K562 (cell line): ENCODE measurements at regions not wholly inside any gene's neighbourhood (a gene's known extent, or its start where the extent isn't known, plus 50 kb on each side); places are given as distances from the start of the nearest gene placed in this dataset.
A peak's percentile ranks its signal among the peaks of the same experiment; 100 is the strongest.

Experiments
- ATAC-seq: fragments of 200-7000 bp; cut with Tn5 transposase; 3 replicates; pipeline ENCODE4 v1.9.1; 2020; ENCODE audit warnings: moderate library complexity
- BruUV-seq: library from RNA; stranded (reverse); fragments of 400-500 nt; replicated peaks from 2 replicates; lab custom pipeline; 2021; lab: Mats Ljungman, UMichigan
- CTCF ChIA-PET: fragments of 300-600 bp; formaldehyde crosslinking; extraction: SDS; loops from one replicate; lab custom pipeline; 2021; ENCODE audit warnings: low intra/inter-chr PET ratio; lab: Yijun Ruan, JAX
- POLR2A ChIA-PET: fragments of 300-600, 350-650 bp; sonication (Branson Sonifier 250); formaldehyde crosslinking; extraction: SDS; loops from one replicate; lab custom pipeline; 2021; ENCODE audit warnings: antibody characterized with exemption, inconsistent platforms; lab: Yijun Ruan, JAX
- DNase-seq, 4 experiments: peaks; one replicate each; pipeline versions ENCODE4 v3.0.0 to v3.0.0-alpha.2; 2011 to 2018; ENCODE audit warnings: low spot score in 3 of 4, mixed read lengths in 3 of 4; ENCODE audit errors: extremely low read depth in 1 of 4
- FAIRE-seq: peaks from 2 replicates; lab custom pipeline; 2011; peaks lifted over from hg19 to GRCh38; lab: Jason Lieb, UNC
- H2AFZ ChIP-seq: 2 replicates; pipeline ENCODE4 v1.6.0; 2011; ENCODE audit warnings: low read depth, low read length, control low read depth, inconsistent platforms
- H3K27ac ChIP-seq: fragments of 200-600 bp; 3 replicates; pipeline ENCODE4 v1.8.0; 2011; ENCODE audit warnings: low read depth, mild to moderate bottlenecking, control low read depth, inconsistent platforms, low read length, moderate library complexity, mixed read lengths; ENCODE audit errors: extremely low read depth
- H3K27me3 ChIP-seq, 2 experiments: fragments of 300-600 bp in 1 of 2; 2 replicates in 1 of 2; 3 replicates in 1 of 2; pipeline versions ENCODE4 v1.6.0 to v1.8.0; 2011; ENCODE audit warnings: inconsistent platforms in 2 of 2, low read length in 2 of 2, mild to moderate bottlenecking in 1 of 2, mixed read lengths in 1 of 2, moderate library complexity in 1 of 2; ENCODE audit not compliant: control insufficient read depth in 2 of 2, insufficient read depth in 2 of 2
- H3K36me3 ChIP-seq: fragments of 300-600 bp; 3 replicates; pipeline ENCODE4 v1.8.0; 2011; ENCODE audit warnings: mild to moderate bottlenecking, low read length, inconsistent platforms; ENCODE audit not compliant: control insufficient read depth, insufficient read depth
- H3K4me1 ChIP-seq, 2 experiments: fragments of 200-600 bp in 1 of 2; replicated peaks in 1 of 2; 2 replicates in 1 of 2; 3 replicates in 1 of 2; pipeline versions ENCODE4 v1.5.1 to v1.8.0; 2011; ENCODE audit warnings: inconsistent platforms in 2 of 2, low read length in 2 of 2, mild to moderate bottlenecking in 1 of 2, mixed read lengths in 1 of 2, moderate library complexity in 1 of 2; ENCODE audit not compliant: control insufficient read depth in 2 of 2, insufficient read depth in 2 of 2
- H3K4me2 ChIP-seq: 2 replicates; pipeline ENCODE4 v1.6.1; 2011; ENCODE audit warnings: low read length, control low read depth, inconsistent platforms, mixed read lengths; ENCODE audit not compliant: insufficient read depth
- H3K4me3 ChIP-seq: fragments of 200-600 bp; sonication (generic), shearing (Covaris generic); 2 replicates; pipeline ENCODE4 v1.5.1; 2016; ENCODE audit warnings: control low read depth, inconsistent platforms
- H3K79me2 ChIP-seq: fragments of 200-600 bp; 3 replicates; pipeline ENCODE4 v1.8.0; 2011; ENCODE audit warnings: low read length, inconsistent platforms; ENCODE audit not compliant: control insufficient read depth, insufficient read depth
- H3K9ac ChIP-seq, 2 experiments: 2 replicates each; pipeline versions ENCODE4 v1.6.0 to v1.6.1; 2011; ENCODE audit warnings: low read depth in 2 of 2, low read length in 2 of 2, control low read depth in 1 of 2, inconsistent platforms in 1 of 2, mild to moderate bottlenecking in 1 of 2, mixed read lengths in 1 of 2; ENCODE audit not compliant: insufficient read depth in 1 of 2
- H3K9me1 ChIP-seq: one replicate; pipeline ENCODE4 v1.6.0; 2011; ENCODE audit warnings: inconsistent platforms, mild to moderate bottlenecking, low read length, moderate library complexity; ENCODE audit not compliant: control insufficient read depth, insufficient read depth
- H3K9me3 ChIP-seq: replicated peaks from 2 replicates; pipeline ENCODE4 v1.5.1; 2011; ENCODE audit warnings: low read depth, low read length, inconsistent platforms; ENCODE audit not compliant: control insufficient read depth, insufficient read depth
- H4K20me1 ChIP-seq: replicated peaks from 2 replicates; pipeline ENCODE4 v1.6.1; 2011; ENCODE audit warnings: low read length, inconsistent platforms, mixed read lengths; ENCODE audit not compliant: control insufficient read depth, insufficient read depth
- MCM3 ChIP-seq: fragments of 450-650 bp; IDR thresholded peaks from 2 replicates; pipeline ENCODE4 v1.6.1; 2016
- OTX1 ChIP-seq: fragments of 450-650 bp; formaldehyde crosslinking; IDR thresholded peaks from 2 replicates; pipeline ENCODE4 v1.4.0; 2022; ENCODE audit warnings: mild to moderate bottlenecking
- POLR3A ChIP-seq: IDR thresholded peaks from 2 replicates; pipeline ENCODE4 v1.6.1; 2011; ENCODE audit warnings: borderline replicate concordance, mild to moderate bottlenecking, moderate library complexity; ENCODE audit not compliant: insufficient read length, insufficient read depth; ENCODE audit errors: extremely low read depth
- SNIP1 ChIP-seq: fragments of 450-650 bp; IDR thresholded peaks from 2 replicates; pipeline ENCODE4 v1.7.1; 2017; ENCODE audit warnings: low read depth, mild to moderate bottlenecking
- WGBS: fragments of 100-300 bp; shearing (Covaris generic); methylation state at CpG from one replicate; pipeline ENCODE4 v1.1.6; 2016; ENCODE audit warnings: low coverage, mixed read lengths; ENCODE audit not compliant: insufficient coverage; ENCODE audit errors: missing lambda C conversion rate; 5-methylcytosine and 5-hydroxymethylcytosine counted together
- in situ Hi-C: fragments of 300-500 bp; cut with MboI; formaldehyde crosslinking; loops from 4 replicates; pipeline ENCODE4 v1.15.0; 2018; ENCODE audit warnings: inconsistent platforms, mixed read lengths
- intact Hi-C: fragments of 100-400 bp; cut with micrococcal nuclease; formaldehyde crosslinking; loops from 2 replicates; pipeline ENCODE4 v1.14.2; 2022
- TF ChIP-seq, protein P1 (sequence below): IDR thresholded peaks from 2 replicates; pipeline ENCODE4 v1.6.1; 2011; ENCODE audit warnings: borderline replicate concordance, low read depth, mild to moderate bottlenecking, moderate library complexity, low read length; ENCODE audit not compliant: insufficient read depth, poor library complexity, severe bottlenecking

DNA sequence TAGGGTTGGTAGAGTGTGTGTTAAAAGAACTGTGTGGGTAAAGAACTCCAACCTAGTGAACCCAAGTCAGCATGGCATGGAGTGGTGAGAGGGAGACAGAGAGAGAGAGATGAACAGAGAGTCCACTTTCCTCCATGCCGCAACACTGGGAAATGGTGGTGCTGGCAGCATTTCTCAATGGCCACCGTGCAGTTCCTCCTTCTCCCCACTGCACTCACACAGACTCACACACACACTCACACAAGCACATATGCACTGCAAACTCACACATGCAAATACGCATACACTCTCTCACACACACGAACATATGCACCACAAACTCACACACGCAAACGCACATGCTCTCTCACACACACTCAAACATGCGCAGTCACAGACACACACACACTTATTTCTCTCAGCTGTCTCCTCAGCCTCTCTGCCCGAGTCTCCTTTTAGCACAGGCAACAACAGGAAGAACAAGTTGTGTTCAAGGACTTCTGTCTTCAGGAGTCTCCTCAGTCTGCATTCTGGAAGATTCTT is 66.5 kb upstream of the LY86 start:
- Histone ChIP-seq H3K4me3 (no peak overlapping the region), H3K9ac (no peak overlapping the region), H3K27ac (no peak overlapping the region), H2AFZ (no peak overlapping the region), H3K27me3 (peaks cover 7 to 29% of the 10 kb centered on the region in 2 experiments; a peak in 3 of 5 replicates), H3K36me3 (no peaks in the 10 kb centered on the region), H3K4me1 (no peaks in the 10 kb centered on the region), H3K4me2 (no peak overlapping the region), H3K9me3 (no peaks in the 10 kb centered on the region), H3K9me1 (no peaks in the 10 kb centered on the region), H3K79me2 (no peaks in the 10 kb centered on the region), H4K20me1 (no peaks in the 10 kb centered on the region)
- FAIRE-seq (no peak), DNase-seq (no peak), ATAC-seq (peak; percentile 56; the same call in 1 of the 3 replicates)
- 4% methylated on average over 8 of the region's 8 CpGs for WGBS
- in situ Hi-C loops (no loop called here), intact Hi-C loops (no loop called here)
- ChIA-PET POLR2A (no interaction called here), CTCF (no interaction called here)
- no TSS peak for BruUV-seq
- TF ChIP-seq SNIP1 = no peak
- TF ChIP-seq, protein P1, sequence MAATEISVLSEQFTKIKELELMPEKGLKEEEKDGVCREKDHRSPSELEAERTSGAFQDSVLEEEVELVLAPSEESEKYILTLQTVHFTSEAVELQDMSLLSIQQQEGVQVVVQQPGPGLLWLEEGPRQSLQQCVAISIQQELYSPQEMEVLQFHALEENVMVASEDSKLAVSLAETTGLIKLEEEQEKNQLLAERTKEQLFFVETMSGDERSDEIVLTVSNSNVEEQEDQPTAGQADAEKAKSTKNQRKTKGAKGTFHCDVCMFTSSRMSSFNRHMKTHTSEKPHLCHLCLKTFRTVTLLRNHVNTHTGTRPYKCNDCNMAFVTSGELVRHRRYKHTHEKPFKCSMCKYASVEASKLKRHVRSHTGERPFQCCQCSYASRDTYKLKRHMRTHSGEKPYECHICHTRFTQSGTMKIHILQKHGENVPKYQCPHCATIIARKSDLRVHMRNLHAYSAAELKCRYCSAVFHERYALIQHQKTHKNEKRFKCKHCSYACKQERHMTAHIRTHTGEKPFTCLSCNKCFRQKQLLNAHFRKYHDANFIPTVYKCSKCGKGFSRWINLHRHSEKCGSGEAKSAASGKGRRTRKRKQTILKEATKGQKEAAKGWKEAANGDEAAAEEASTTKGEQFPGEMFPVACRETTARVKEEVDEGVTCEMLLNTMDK = no peak
- peak; percentile 55; the same call in 1 of the 2 replicates for TF ChIP-seq MCM3
- 0 out of 2 replicates have a peak, but pooled peaks have one; percentile 9 for TF ChIP-seq OTX1
- no peak for TF ChIP-seq POLR3A
